ENCODE measurements at regions not wholly inside any gene's neighbourhood (a gene's known extent, or its start where the extent isn't known, plus 50 kb on each side); places are given as distances from the start of the nearest gene placed in this dataset.

GRCh38 chr2:3131636-3132326 lies 245.8 kb downstream of the EIPR1 start:
- H2AFZ ChIP-seq = no peak overlapping the region
- no peaks in the 10 kb centered on the region for H3K9me3 ChIP-seq (ENCODE audit: low read depth)
- TF ChIP-seq EZH2 (IDR thresholded peaks at IDR 0.05; ENCODE audit: borderline replicate concordance) = no peak
- TF ChIP-seq, protein P1, sequence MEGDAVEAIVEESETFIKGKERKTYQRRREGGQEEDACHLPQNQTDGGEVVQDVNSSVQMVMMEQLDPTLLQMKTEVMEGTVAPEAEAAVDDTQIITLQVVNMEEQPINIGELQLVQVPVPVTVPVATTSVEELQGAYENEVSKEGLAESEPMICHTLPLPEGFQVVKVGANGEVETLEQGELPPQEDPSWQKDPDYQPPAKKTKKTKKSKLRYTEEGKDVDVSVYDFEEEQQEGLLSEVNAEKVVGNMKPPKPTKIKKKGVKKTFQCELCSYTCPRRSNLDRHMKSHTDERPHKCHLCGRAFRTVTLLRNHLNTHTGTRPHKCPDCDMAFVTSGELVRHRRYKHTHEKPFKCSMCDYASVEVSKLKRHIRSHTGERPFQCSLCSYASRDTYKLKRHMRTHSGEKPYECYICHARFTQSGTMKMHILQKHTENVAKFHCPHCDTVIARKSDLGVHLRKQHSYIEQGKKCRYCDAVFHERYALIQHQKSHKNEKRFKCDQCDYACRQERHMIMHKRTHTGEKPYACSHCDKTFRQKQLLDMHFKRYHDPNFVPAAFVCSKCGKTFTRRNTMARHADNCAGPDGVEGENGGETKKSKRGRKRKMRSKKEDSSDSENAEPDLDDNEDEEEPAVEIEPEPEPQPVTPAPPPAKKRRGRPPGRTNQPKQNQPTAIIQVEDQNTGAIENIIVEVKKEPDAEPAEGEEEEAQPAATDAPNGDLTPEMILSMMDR (IDR thresholded peaks at IDR 0.05; ENCODE audit: poor library complexity) = no peak
- TF ChIP-seq EZH2phosphoT487 (IDR thresholded peaks at IDR 0.05; ENCODE audit: low read depth, severe bottlenecking, unreplicated experiment) = no peak
- no peaks in the 10 kb centered on the region for H3K9me2 ChIP-seq (replicated peaks; ENCODE audit: insufficient read depth)
- no peaks in the 10 kb centered on the region for H4K20me1 ChIP-seq (ENCODE audit: insufficient read depth, poor library complexity, severe bottlenecking)
- H3K4me3 ChIP-seq = no peak overlapping the region
- H3K27me3 ChIP-seq = no peaks in the 10 kb centered on the region
- no peaks in the 10 kb centered on the region for H3K79me2 ChIP-seq
- H3K4me2 ChIP-seq = no peak overlapping the region
- peaks cover 17% of the 10 kb centered on the region for H3K4me1 ChIP-seq (ENCODE audit: insufficient read depth)
- H3K27ac ChIP-seq = no peak overlapping the region
- DNase-seq (ENCODE audit: low spot score) = no peak
- WGBS (ENCODE audit: low lambda C conversion rate, missing lambda C conversion rate) = 55% methylated on average over 22 of the region's 22 CpGs
- no peaks in the 10 kb centered on the region for H3K36me3 ChIP-seq (replicated peaks; ENCODE audit: insufficient read depth, low read depth)

DNA sequence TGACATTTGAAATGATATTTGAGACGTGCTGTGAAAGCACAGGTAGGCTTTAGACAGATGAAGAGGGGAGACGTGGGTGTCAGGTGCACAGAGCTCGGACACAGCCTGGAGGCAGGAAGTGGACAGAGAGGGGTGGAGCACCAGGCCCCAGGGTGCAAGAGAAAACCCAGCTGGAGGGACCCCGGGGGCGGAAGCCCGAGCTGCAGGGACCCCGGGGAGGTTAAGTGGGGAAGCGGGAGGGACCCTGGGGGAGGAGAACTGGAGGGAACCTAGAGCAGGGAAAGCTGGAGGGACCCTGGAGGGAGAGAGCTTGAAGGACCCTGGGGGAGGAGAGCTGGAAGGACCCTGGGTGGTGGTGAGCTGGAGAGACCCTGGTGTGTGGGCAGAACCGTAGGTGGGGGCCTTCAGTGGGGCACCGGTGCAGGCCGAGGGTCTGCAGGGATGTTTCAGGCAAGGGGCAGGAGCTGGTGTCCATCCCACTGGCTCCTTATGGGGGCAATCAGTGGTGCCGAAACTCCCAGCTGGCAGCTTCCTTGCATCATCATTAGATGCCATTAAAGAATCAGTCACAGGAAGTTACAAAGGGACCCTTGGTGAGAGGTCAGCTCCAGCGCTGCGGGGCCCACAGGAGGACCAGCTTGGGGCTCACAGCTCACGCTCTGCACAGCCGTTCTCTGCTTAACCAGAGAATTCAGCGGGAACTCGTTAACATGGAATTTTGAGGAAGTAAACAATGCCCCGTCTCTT lies 246.6 kb downstream of the EIPR1 start:
- no peaks in the 10 kb centered on the region for H3K79me2 ChIP-seq
- TF ChIP-seq EZH2phosphoT487 (IDR thresholded peaks at IDR 0.05; ENCODE audit: low read depth, severe bottlenecking, unreplicated experiment) (no peak), EZH2 (IDR thresholded peaks at IDR 0.05; ENCODE audit: borderline replicate concordance) (no peak)
- TF ChIP-seq, protein P1 (IDR thresholded peaks at IDR 0.05; ENCODE audit: poor library complexity) = no peak
- no peaks in the 10 kb centered on the region for H3K27me3 ChIP-seq
- H2AFZ ChIP-seq = no peak overlapping the region
- no peaks in the 10 kb centered on the region for H4K20me1 ChIP-seq (ENCODE audit: insufficient read depth, poor library complexity, severe bottlenecking)
- H3K27ac ChIP-seq = no peak overlapping the region
- 68% methylated on average over 18 of the region's 19 CpGs for WGBS (ENCODE audit: low lambda C conversion rate, missing lambda C conversion rate)
- DNase-seq (ENCODE audit: low spot score) = no peak
- no peaks in the 10 kb centered on the region for H3K36me3 ChIP-seq (replicated peaks; ENCODE audit: insufficient read depth, low read depth)
- no peak overlapping the region for H3K4me3 ChIP-seq
- peaks cover 17% of the 10 kb centered on the region for H3K4me1 ChIP-seq (ENCODE audit: insufficient read depth)
- H3K9me2 ChIP-seq (replicated peaks; ENCODE audit: insufficient read depth) = no peaks in the 10 kb centered on the region
- H3K9me3 ChIP-seq (ENCODE audit: low read depth) = no peaks in the 10 kb centered on the region
- no peak overlapping the region for H3K4me2 ChIP-seq

- no peak for DNase-seq (ENCODE audit: low spot score)
- Histone ChIP-seq H3K9me2 (replicated peaks; ENCODE audit: insufficient read depth) (no peaks in the 10 kb centered on the region), H3K9me3 (ENCODE audit: low read depth) (no peaks in the 10 kb centered on the region), H3K36me3 (replicated peaks; ENCODE audit: insufficient read depth, low read depth) (no peaks in the 10 kb centered on the region), H3K27me3 (no peaks in the 10 kb centered on the region), H3K79me2 (no peaks in the 10 kb centered on the region), H2AFZ (no peak overlapping the region), H3K4me3 (no peak overlapping the region), H3K27ac (no peak overlapping the region), H4K20me1 (ENCODE audit: insufficient read depth, poor library complexity, severe bottlenecking) (no peaks in the 10 kb centered on the region), H3K4me2 (no peak overlapping the region), H3K4me1 (ENCODE audit: insufficient read depth) (peaks cover 17% of the 10 kb centered on the region)
- TF ChIP-seq, protein P1 (IDR thresholded peaks at IDR 0.05; ENCODE audit: poor library complexity) = no peak
- no peak for TF ChIP-seq EZH2phosphoT487 (IDR thresholded peaks at IDR 0.05; ENCODE audit: low read depth, severe bottlenecking, unreplicated experiment)
- 87% methylated on average over 4 of the region's 4 CpGs for WGBS (ENCODE audit: low lambda C conversion rate, missing lambda C conversion rate)
These were observed 247.2 kb downstream of the EIPR1 start for GRCh38 chr2:3130444-3130843.
